ENCODE measurements at regions not wholly inside any gene's neighbourhood (a gene's known extent, or its start where the extent isn't known, plus 50 kb on each side); places are given as distances from the start of the nearest gene placed in this dataset.

DNA sequence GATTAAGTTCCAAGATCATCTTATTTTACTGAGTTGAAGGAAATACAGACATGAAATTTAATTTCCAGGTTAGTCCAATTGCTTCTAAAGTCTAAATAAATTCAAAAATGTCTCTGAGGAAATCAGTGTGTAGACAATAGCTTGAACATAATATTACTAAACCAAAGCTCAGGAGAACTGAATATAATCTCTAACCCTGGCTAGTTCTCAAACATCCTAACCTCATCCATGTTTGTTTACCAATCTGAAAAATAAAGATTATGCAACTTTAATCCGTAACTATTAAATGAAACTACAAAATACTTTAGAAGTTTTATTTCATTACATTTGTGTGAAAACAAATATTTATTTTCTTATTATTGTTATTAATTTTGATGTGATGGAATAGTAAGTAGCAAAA, 387.2 kb downstream of the TBC1D32 start (continued):
- TF ChIP-seq, protein P1, sequence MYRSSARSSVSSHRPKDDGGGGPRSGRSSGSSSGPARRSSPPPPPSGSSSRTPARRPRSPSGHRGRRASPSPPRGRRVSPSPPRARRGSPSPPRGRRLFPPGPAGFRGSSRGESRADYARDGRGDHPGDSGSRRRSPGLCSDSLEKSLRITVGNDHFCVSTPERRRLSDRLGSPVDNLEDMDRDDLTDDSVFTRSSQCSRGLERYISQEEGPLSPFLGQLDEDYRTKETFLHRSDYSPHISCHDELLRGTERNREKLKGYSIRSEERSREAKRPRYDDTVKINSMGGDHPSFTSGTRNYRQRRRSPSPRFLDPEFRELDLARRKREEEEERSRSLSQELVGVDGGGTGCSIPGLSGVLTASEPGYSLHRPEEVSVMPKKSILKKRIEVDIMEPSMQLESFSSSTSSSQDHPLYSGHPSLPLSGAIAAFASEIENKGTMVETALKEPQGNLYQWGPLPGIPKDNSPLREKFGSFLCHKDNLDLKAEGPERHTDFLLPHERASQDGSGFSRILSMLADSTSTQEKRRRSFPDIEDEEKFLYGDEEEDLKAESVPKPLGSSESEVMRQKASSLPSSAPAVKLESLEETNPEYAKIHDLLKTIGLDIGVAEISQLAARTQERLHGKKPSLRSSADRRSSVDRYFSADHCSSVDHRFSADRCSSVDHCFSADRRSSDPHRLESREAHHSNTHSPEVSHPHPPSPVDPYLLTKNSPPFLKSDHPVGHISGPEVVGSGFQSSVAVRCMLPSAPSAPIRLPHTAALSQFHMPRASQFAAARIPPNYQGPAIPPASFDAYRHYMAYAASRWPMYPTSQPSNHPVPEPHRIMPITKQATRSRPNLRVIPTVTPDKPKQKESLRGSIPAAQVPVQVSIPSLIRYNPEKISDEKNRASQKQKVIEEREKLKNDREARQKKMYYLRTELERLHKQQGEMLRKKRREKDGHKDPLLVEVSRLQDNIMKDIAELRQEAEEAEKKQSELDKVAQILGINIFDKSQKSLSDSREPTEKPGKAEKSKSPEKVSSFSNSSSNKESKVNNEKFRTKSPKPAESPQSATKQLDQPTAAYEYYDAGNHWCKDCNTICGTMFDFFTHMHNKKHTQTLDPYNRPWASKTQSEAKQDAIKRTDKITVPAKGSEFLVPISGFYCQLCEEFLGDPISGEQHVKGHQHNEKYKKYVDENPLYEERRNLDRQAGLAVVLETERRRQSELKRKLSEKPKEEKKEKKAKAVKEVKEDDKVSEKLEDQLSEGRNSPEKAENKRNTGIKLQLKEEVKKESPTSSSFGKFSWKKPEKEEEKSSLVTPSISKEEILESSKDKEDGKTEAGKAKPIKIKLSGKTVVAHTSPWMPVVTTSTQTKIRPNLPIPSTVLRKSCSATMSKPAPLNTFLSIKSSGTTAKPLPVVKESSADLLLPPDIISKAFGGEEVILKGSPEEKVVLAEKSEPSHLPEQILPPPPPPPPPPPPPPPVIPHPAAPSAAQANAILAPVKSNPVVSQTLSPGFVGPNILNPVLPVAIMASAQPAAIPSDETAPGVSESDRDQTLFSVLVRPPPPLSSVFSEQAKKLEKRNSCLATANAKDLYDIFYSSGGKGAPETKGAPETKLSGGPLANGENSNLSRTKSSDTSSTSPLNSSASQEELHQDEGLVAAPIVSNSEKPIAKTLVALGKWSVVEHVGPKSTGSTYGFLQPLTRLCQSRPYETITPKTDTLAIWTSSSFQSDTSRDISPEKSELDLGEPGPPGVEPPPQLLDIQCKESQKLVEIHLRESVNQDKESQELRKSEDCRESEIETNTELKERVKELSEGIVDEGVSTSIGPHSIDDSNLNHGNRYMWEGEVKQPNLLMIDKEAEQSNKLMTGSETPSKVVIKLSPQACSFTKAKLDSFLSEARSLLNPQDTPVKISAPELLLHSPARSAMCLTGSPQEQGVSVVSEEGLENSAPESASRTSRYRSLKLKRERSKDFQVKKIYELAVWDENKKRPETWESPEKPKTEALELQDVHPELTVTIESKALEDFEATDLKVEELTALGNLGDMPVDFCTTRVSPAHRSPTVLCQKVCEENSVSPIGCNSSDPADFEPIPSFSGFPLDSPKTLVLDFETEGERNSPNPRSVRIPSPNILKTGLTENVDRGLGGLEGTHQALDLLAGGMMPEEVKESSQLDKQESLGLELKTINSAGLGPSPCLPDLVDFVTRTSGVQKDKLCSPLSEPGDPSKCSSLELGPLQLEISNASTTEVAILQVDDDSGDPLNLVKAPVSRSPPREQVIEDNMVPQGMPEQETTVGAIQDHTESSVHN (CRISPR knock-in tag; IDR thresholded peaks at IDR 0.05): no peak
- TF ChIP-seq, protein P2, sequence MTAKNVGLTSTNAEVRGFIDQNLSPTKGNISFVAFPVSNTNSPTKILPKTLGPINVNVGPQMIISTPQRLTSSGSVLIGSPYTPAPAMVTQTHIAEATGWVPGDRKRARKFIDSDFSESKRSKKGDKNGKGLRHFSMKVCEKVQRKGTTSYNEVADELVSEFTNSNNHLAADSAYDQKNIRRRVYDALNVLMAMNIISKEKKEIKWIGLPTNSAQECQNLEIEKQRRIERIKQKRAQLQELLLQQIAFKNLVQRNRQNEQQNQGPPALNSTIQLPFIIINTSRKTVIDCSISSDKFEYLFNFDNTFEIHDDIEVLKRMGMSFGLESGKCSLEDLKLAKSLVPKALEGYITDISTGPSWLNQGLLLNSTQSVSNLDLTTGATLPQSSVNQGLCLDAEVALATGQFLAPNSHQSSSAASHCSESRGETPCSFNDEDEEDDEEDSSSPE (CRISPR knock-in tag; IDR thresholded peaks at IDR 0.05): no peak
- TF ChIP-seq KLF16 (CRISPR knock-in tag; IDR thresholded peaks at IDR 0.05): no peak
- TF ChIP-seq, protein P3, sequence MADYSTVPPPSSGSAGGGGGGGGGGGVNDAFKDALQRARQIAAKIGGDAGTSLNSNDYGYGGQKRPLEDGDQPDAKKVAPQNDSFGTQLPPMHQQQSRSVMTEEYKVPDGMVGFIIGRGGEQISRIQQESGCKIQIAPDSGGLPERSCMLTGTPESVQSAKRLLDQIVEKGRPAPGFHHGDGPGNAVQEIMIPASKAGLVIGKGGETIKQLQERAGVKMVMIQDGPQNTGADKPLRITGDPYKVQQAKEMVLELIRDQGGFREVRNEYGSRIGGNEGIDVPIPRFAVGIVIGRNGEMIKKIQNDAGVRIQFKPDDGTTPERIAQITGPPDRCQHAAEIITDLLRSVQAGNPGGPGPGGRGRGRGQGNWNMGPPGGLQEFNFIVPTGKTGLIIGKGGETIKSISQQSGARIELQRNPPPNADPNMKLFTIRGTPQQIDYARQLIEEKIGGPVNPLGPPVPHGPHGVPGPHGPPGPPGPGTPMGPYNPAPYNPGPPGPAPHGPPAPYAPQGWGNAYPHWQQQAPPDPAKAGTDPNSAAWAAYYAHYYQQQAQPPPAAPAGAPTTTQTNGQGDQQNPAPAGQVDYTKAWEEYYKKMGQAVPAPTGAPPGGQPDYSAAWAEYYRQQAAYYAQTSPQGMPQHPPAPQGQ (CRISPR knock-in tag; IDR thresholded peaks at IDR 0.05; ENCODE audit: borderline replicate concordance): no peak
- TF ChIP-seq ZNF556 (CRISPR knock-in tag; IDR thresholded peaks at IDR 0.05; ENCODE audit: borderline replicate concordance): no peak
- no peak for TF ChIP-seq ZNF326 (CRISPR knock-in tag; IDR thresholded peaks at IDR 0.05; ENCODE audit: borderline replicate concordance)
- TF ChIP-seq, protein P4, sequence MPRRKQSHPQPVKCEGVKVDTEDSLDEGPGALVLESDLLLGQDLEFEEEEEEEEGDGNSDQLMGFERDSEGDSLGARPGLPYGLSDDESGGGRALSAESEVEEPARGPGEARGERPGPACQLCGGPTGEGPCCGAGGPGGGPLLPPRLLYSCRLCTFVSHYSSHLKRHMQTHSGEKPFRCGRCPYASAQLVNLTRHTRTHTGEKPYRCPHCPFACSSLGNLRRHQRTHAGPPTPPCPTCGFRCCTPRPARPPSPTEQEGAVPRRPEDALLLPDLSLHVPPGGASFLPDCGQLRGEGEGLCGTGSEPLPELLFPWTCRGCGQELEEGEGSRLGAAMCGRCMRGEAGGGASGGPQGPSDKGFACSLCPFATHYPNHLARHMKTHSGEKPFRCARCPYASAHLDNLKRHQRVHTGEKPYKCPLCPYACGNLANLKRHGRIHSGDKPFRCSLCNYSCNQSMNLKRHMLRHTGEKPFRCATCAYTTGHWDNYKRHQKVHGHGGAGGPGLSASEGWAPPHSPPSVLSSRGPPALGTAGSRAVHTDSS (CRISPR knock-in tag; conservative IDR thresholded peaks at IDR 0.05): no peak
- TF ChIP-seq MBD4 (IDR thresholded peaks at IDR 0.05; ENCODE audit: borderline replicate concordance, low read length): no peak
- no peak for TF ChIP-seq EHMT2 (IDR thresholded peaks at IDR 0.05; ENCODE audit: borderline replicate concordance, low read depth, low read length)
